HCT116 (cell line): ENCODE measurements at regions not wholly inside any gene's neighbourhood (a gene's known extent, or its start where the extent isn't known, plus 50 kb on each side); places are given as distances from the start of the nearest gene placed in this dataset.

Experiments
- ATAC-seq: fragments of 200-7000 bp; cut with Tn5 transposase; 2 replicates; pipeline ENCODE4 v1.9.1; 2020; ENCODE audit warnings: mild to moderate bottlenecking, moderate library complexity
- BruUV-seq: library from RNA; stranded (reverse); fragments of 400-500 nt; replicated peaks from 2 replicates; lab custom pipeline; 2021; lab: Mats Ljungman, UMichigan
- CTCF ChIA-PET: fragments of 300-600 bp; sonication (Branson Sonifier 250); formaldehyde crosslinking; loops from one replicate; lab custom pipeline; 2021; ENCODE audit warnings: antibody characterized with exemption; lab: Charles Lee
- POLR2A ChIA-PET: fragments of 300-600, 350-600 bp; sonication (Branson Sonifier 250); formaldehyde crosslinking; loops from one replicate; lab custom pipeline; 2021; ENCODE audit warnings: antibody characterized with exemption; lab: Charles Lee
- RAD21 ChIA-PET, 2 experiments: fragments of 300-600 bp; sonication (Branson Sonifier 250); formaldehyde crosslinking; loops; one replicate each; lab custom pipeline; 2023; ENCODE audit warnings: low total read pairs in 2 of 2; ENCODE audit not compliant: uncharacterized antibody in 2 of 2, unreplicated experiment in 2 of 2, low non-redundant PET in 1 of 2; lab: Charles Lee
- DNase-seq: peaks from one replicate; pipeline ENCODE4 v3.0.0-alpha.2; 2010; ENCODE audit warnings: low read depth, low spot score
- H2AFZ ChIP-seq: fragments of 200-600 bp; shearing (Covaris generic), sonication (generic); 2 replicates; pipeline ENCODE4 v1.6.1; 2017; ENCODE audit warnings: low read depth, mixed run types, mixed read lengths, antibody characterized with exemption, low read length; ENCODE audit not compliant: poor library complexity, severe bottlenecking
- H3K27ac ChIP-seq: 2 replicates; pipeline ENCODE4 v1.5.1; 2012; ENCODE audit warnings: low read depth, low read length
- H3K27me3 ChIP-seq: fragments of 200-600 bp; sonication (generic); 2 replicates; pipeline ENCODE4 v1.6.1; 2016; ENCODE audit warnings: mixed run types, low read length, mixed read lengths; ENCODE audit not compliant: insufficient read depth
- H3K36me3 ChIP-seq, 2 experiments: fragments of 200-500 bp in 1 of 2; fragments of 200-600 bp in 1 of 2; sonication (Bioruptor generic) in 1 of 2; sonication (generic) in 1 of 2; 2 replicates each; pipeline versions ENCODE4 v1.5.1 to v1.6.1; 2014 to 2016; ENCODE audit warnings: low read length in 2 of 2, inconsistent platforms in 1 of 2, mixed read lengths in 1 of 2, mixed run types in 1 of 2; ENCODE audit not compliant: insufficient read depth in 2 of 2, control insufficient read depth in 1 of 2
- H3K4me1 ChIP-seq, 2 experiments: fragments of 200-600 bp in 1 of 2; sonication (generic) in 1 of 2; 2 replicates each; pipeline versions ENCODE4 v1.5.1 to v1.6.1; 2012 to 2017; ENCODE audit warnings: low read length in 2 of 2, inconsistent platforms in 1 of 2, mild to moderate bottlenecking in 1 of 2, mixed read lengths in 1 of 2, mixed run types in 1 of 2, moderate library complexity in 1 of 2; ENCODE audit not compliant: insufficient read depth in 2 of 2, control insufficient read depth in 1 of 2
- H3K4me2 ChIP-seq: fragments of 200-600 bp; sonication (generic); 2 replicates; pipeline ENCODE4 v1.6.1; 2017; ENCODE audit warnings: mixed run types, low read length, mixed read lengths
- H3K4me3 ChIP-seq, 2 experiments: fragments of 200-600 bp in 1 of 2; sonication (generic) in 1 of 2; replicated peaks in 1 of 2; 2 replicates each; pipeline ENCODE4 v1.5.1; 2011 to 2016; ENCODE audit warnings: low read length in 2 of 2, control low read depth in 1 of 2, low read depth in 1 of 2, mild to moderate bottlenecking in 1 of 2, mixed read lengths in 1 of 2, mixed run types in 1 of 2
- H3K79me2 ChIP-seq: fragments of 200-600 bp; sonication (generic); 2 replicates; pipeline ENCODE4 v1.6.1; 2017; ENCODE audit warnings: mild to moderate bottlenecking, mixed run types, low read length, moderate library complexity, mixed read lengths; ENCODE audit not compliant: insufficient read depth
- H3K9ac ChIP-seq: fragments of 200-600 bp; sonication (generic); 2 replicates; pipeline ENCODE4 v1.6.1; 2016; ENCODE audit warnings: low read length, mixed read lengths
- H3K9me2 ChIP-seq: fragments of 200-600 bp; sonication (generic), shearing (Covaris generic); 2 replicates; pipeline ENCODE4 v1.6.1; 2017; ENCODE audit warnings: mixed run types, mild to moderate bottlenecking, moderate library complexity; ENCODE audit not compliant: insufficient read depth
- H3K9me3 ChIP-seq, 2 experiments: fragments of 200-500 bp in 1 of 2; fragments of 200-600 bp in 1 of 2; sonication (Bioruptor generic) in 1 of 2; sonication (generic) in 1 of 2; 2 replicates each; pipeline ENCODE4 v1.6.1; 2014 to 2017; ENCODE audit warnings: low read length in 2 of 2, mixed read lengths in 2 of 2, inconsistent platforms in 1 of 2, low read depth in 1 of 2, mild to moderate bottlenecking in 1 of 2, mixed run types in 1 of 2, moderate library complexity in 1 of 2; ENCODE audit not compliant: control insufficient read depth in 1 of 2, insufficient read depth in 1 of 2
- H4K20me1 ChIP-seq: fragments of 200-600 bp; sonication (generic), shearing (Covaris generic); 2 replicates; pipeline ENCODE4 v1.6.1; 2017; ENCODE audit warnings: mixed run types, mild to moderate bottlenecking, moderate library complexity; ENCODE audit not compliant: insufficient read depth
- CBX3 ChIP-seq: IDR thresholded peaks from 2 replicates; pipeline ENCODE4 v1.6.1; 2012; ENCODE audit warnings: low read depth
- CEBPB ChIP-seq: IDR thresholded peaks from 2 replicates; pipeline ENCODE4 v1.6.1; 2012; ENCODE audit warnings: low read depth
- EGR1 ChIP-seq: IDR thresholded peaks from 2 replicates; pipeline ENCODE4 v1.6.1; 2012; ENCODE audit warnings: low read depth
- EZH2phosphoT487 ChIP-seq: fragments of 200-600 bp; IDR thresholded peaks from 2 replicates; pipeline ENCODE4 v1.6.1; 2018; ENCODE audit warnings: antibody characterized with exemption, borderline replicate concordance
- FOSL1 ChIP-seq: IDR thresholded peaks from 2 replicates; pipeline ENCODE4 v1.6.1; 2012; ENCODE audit warnings: low read depth
- JUND ChIP-seq: IDR thresholded peaks from 2 replicates; pipeline ENCODE4 v1.6.1; 2012
- MAX ChIP-seq: IDR thresholded peaks from 2 replicates; pipeline ENCODE4 v1.6.1; 2012
- POLR2A ChIP-seq: IDR thresholded peaks from 2 replicates; pipeline ENCODE4 v1.7.0; 2011; ENCODE audit warnings: borderline replicate concordance; ENCODE audit not compliant: insufficient read depth, insufficient read length; ENCODE audit errors: extremely low read depth
- RAD21 ChIP-seq: IDR thresholded peaks from 2 replicates; pipeline ENCODE4 v1.6.1; 2012; ENCODE audit warnings: low read depth, mild to moderate bottlenecking
- SIN3A ChIP-seq: IDR thresholded peaks from 2 replicates; pipeline ENCODE4 v1.6.1; 2012; ENCODE audit warnings: low read depth
- YY1 ChIP-seq: IDR thresholded peaks from 2 replicates; pipeline ENCODE4 v1.6.1; 2011; ENCODE audit warnings: low read length, low read depth, moderate library complexity, mild to moderate bottlenecking; ENCODE audit not compliant: insufficient replicate concordance; ENCODE audit errors: extremely low read depth
- ZNF274 ChIP-seq: fragments of 200-500 bp; sonication (Bioruptor generic); IDR thresholded peaks from 2 replicates; pipeline ENCODE4 v1.6.1; 2014; ENCODE audit warnings: mild to moderate bottlenecking, low read depth, low read length, inconsistent platforms
- intact Hi-C: fragments of 100-400 bp; cut with micrococcal nuclease; formaldehyde crosslinking; loops from 2 replicates; pipeline ENCODE4 v1.10.0; 2022
- TF ChIP-seq, protein P1 (sequence below), 3 experiments: fragments of 200-600 bp in 1 of 3; sonication (generic) in 1 of 3; IDR thresholded peaks in 2 of 3; conservative IDR thresholded peaks in 1 of 3; 2 replicates each; pipeline ENCODE4 v1.5.1; 2012 to 2017; ENCODE audit warnings: low read depth in 2 of 3, low read length in 2 of 3, antibody characterized with exemption in 1 of 3, borderline replicate concordance in 1 of 3, control low read depth in 1 of 3, mild to moderate bottlenecking in 1 of 3, mixed read lengths in 1 of 3, mixed run types in 1 of 3, moderate library complexity in 1 of 3; ENCODE audit not compliant: insufficient read depth in 1 of 3

GRCh38 chr4:112731715-112732114, 94.8 kb downstream of the LARP7 start:
- ChIA-PET RAD21 (no interaction called here), CTCF (no interaction called here), POLR2A (no interaction called here)
- no peaks in the 10 kb centered on the region for H3K9me2 ChIP-seq
- no TSS peak for BruUV-seq
- H3K79me2 ChIP-seq: no peaks in the 10 kb centered on the region
- TF ChIP-seq FOSL1 (no peak), EZH2phosphoT487 (no peak), SIN3A (no peak)
- H3K4me1 ChIP-seq: no peaks in the 10 kb centered on the region
- intact Hi-C loops: no loop called here
- no peak overlapping the region for H3K27ac ChIP-seq
- no peak overlapping the region for H3K9ac ChIP-seq
- DNase-seq (no peak), ATAC-seq (no peak)
- no peak overlapping the region for H3K4me3 ChIP-seq
- H2AFZ ChIP-seq: no peak overlapping the region
- H3K9me3 ChIP-seq: no peaks in the 10 kb centered on the region
- H3K27me3 ChIP-seq: no peaks in the 10 kb centered on the region
- H3K4me2 ChIP-seq: no peak overlapping the region
- no peaks in the 10 kb centered on the region for H4K20me1 ChIP-seq
- no peaks in the 10 kb centered on the region for H3K36me3 ChIP-seq

GRCh38 chr4:112732142-112732541, 95.2 kb downstream of the LARP7 start:
- H3K4me1 ChIP-seq: no peaks in the 10 kb centered on the region
- H2AFZ ChIP-seq: no peak overlapping the region
- H3K79me2 ChIP-seq: no peaks in the 10 kb centered on the region
- no peak for DNase-seq
- RAD21 ChIA-PET: no interaction called here
- H3K27ac ChIP-seq: no peak overlapping the region
- TF ChIP-seq YY1 (no peak), JUND (no peak), POLR2A (no peak), FOSL1 (no peak), EGR1 (no peak), CBX3 (no peak), RAD21 (no peak), ZNF274 (no peak), MAX (no peak), CEBPB (no peak)
- TF ChIP-seq, protein P1, sequence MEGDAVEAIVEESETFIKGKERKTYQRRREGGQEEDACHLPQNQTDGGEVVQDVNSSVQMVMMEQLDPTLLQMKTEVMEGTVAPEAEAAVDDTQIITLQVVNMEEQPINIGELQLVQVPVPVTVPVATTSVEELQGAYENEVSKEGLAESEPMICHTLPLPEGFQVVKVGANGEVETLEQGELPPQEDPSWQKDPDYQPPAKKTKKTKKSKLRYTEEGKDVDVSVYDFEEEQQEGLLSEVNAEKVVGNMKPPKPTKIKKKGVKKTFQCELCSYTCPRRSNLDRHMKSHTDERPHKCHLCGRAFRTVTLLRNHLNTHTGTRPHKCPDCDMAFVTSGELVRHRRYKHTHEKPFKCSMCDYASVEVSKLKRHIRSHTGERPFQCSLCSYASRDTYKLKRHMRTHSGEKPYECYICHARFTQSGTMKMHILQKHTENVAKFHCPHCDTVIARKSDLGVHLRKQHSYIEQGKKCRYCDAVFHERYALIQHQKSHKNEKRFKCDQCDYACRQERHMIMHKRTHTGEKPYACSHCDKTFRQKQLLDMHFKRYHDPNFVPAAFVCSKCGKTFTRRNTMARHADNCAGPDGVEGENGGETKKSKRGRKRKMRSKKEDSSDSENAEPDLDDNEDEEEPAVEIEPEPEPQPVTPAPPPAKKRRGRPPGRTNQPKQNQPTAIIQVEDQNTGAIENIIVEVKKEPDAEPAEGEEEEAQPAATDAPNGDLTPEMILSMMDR (IDR thresholded peaks at IDR 0.05 in 2 of 3, conservative IDR thresholded peaks at IDR 0.05 in 1 of 3; ENCODE audit: borderline replicate concordance in 1 of 3, insufficient read depth in 1 of 3, low read depth in 2 of 3, low read length in 2 of 3): no peak
- POLR2A ChIA-PET: no interaction called here
- no peak overlapping the region for H3K4me2 ChIP-seq
- no TSS peak for BruUV-seq
- no peak for ATAC-seq
- H3K27me3 ChIP-seq: no peaks in the 10 kb centered on the region
- H3K4me3 ChIP-seq: no peak overlapping the region
- no peaks in the 10 kb centered on the region for H3K36me3 ChIP-seq
- H3K9ac ChIP-seq: no peak overlapping the region
- no peaks in the 10 kb centered on the region for H4K20me1 ChIP-seq
- no peaks in the 10 kb centered on the region for H3K9me3 ChIP-seq
- intact Hi-C loops: no loop called here
- CTCF ChIA-PET: no interaction called here
- H3K9me2 ChIP-seq: no peaks in the 10 kb centered on the region
